SK-N-SH (cell line): ENCODE measurements at regions not wholly inside any gene's neighbourhood (a gene's known extent, or its start where the extent isn't known, plus 50 kb on each side); places are given as distances from the start of the nearest gene placed in this dataset.

ENCODE experiments used
- CTCF ChIA-PET: fragments of 300-600, 350-600 bp; formaldehyde crosslinking; extraction: SDS; loops from one replicate; lab custom pipeline; 2021; lab: Yijun Ruan, JAX
- POLR2A ChIA-PET: fragments of 350-600 bp; sonication (Branson Sonifier 250); formaldehyde crosslinking; extraction: SDS; loops from one replicate; lab custom pipeline; 2020; ENCODE audit warnings: antibody characterized with exemption, inconsistent platforms; lab: Yijun Ruan, JAX
- DNase-seq: peaks from one replicate; pipeline ENCODE4 v3.0.0; 2012
- H2AFZ ChIP-seq: fragments of 200-600 bp; sonication (generic); 2 replicates; pipeline ENCODE4 v1.8.1; 2016; ENCODE audit warnings: antibody characterized with exemption, mild to moderate bottlenecking, low read depth
- H3F3A ChIP-seq: fragments of 200-600 bp; sonication (generic); replicated peaks from 2 replicates; pipeline ENCODE3; 2016; ENCODE audit warnings: antibody characterized with exemption, mild to moderate bottlenecking; ENCODE audit not compliant: insufficient read depth
- H3K27ac ChIP-seq, 2 experiments: fragments of 200-500 bp in 1 of 2; fragments of 200-600 bp in 1 of 2; sonication (Bioruptor generic) in 1 of 2; sonication (generic), shearing (Covaris generic) in 1 of 2; 2 replicates each; pipeline versions ENCODE4 v1.5.1 to v1.6.1; 2014 to 2016; ENCODE audit warnings: low read depth in 2 of 2, inconsistent platforms in 1 of 2, low read length in 1 of 2, mild to moderate bottlenecking in 1 of 2, mixed read lengths in 1 of 2
- H3K27me3 ChIP-seq: fragments of 200-600 bp; sonication (generic), shearing (Covaris generic); 2 replicates; pipeline ENCODE4 v1.6.1; 2016; ENCODE audit warnings: mixed run types; ENCODE audit not compliant: insufficient read depth
- H3K36me3 ChIP-seq, 2 experiments: fragments of 200-500 bp in 1 of 2; fragments of 200-600 bp in 1 of 2; sonication (Bioruptor generic) in 1 of 2; sonication (generic) in 1 of 2; replicated peaks in 1 of 2; 2 replicates each; pipeline versions ENCODE3 to v1.5.1; 2014 to 2016; ENCODE audit warnings: low read length in 1 of 2, mild to moderate bottlenecking in 1 of 2; ENCODE audit not compliant: insufficient read depth in 2 of 2, control insufficient read depth in 1 of 2
- H3K4me1 ChIP-seq, 2 experiments: fragments of 200-500 bp in 1 of 2; fragments of 200-600 bp in 1 of 2; sonication (Bioruptor generic) in 1 of 2; sonication (generic), shearing (Covaris generic) in 1 of 2; 2 replicates each; pipeline versions ENCODE4 v1.5.1 to v1.6.1; 2014 to 2016; ENCODE audit warnings: low read depth in 1 of 2, low read length in 1 of 2, mixed run types in 1 of 2; ENCODE audit not compliant: insufficient read depth in 2 of 2, control insufficient read depth in 1 of 2
- H3K4me2 ChIP-seq: fragments of 200-600 bp; sonication (generic), shearing (Covaris generic); 2 replicates; pipeline ENCODE4 v1.6.1; 2017; ENCODE audit warnings: mixed run types
- H3K4me3 ChIP-seq, 2 experiments: fragments of 200-500 bp in 1 of 2; fragments of 200-600 bp in 1 of 2; sonication (Bioruptor generic) in 1 of 2; sonication (generic), shearing (Covaris generic) in 1 of 2; 2 replicates each; pipeline versions ENCODE4 v1.5.1 to v1.8.1; 2014 to 2016; ENCODE audit warnings: low read depth in 2 of 2, inconsistent platforms in 1 of 2, low read length in 1 of 2, mild to moderate bottlenecking in 1 of 2, mixed read lengths in 1 of 2, moderate library complexity in 1 of 2
- H3K79me2 ChIP-seq: fragments of 200-600 bp; sonication (generic); 2 replicates; pipeline ENCODE4 v1.8.1; 2017; ENCODE audit warnings: mild to moderate bottlenecking; ENCODE audit not compliant: insufficient read depth
- H3K9ac ChIP-seq: fragments of 200-600 bp; sonication (generic); 2 replicates; pipeline ENCODE4 v1.6.1; 2017; ENCODE audit warnings: mixed run types
- H3K9me2 ChIP-seq: fragments of 200-600 bp; sonication (generic); 2 replicates; pipeline ENCODE4 v1.6.1; 2017; ENCODE audit warnings: mixed run types
- H3K9me3 ChIP-seq: fragments of 200-600 bp; sonication (generic); 2 replicates; pipeline ENCODE4 v1.6.1; 2017; ENCODE audit warnings: mixed run types, mild to moderate bottlenecking, moderate library complexity
- H4K20me1 ChIP-seq: fragments of 200-600 bp; sonication (generic); 2 replicates; pipeline ENCODE4 v1.6.1; 2017; ENCODE audit warnings: mild to moderate bottlenecking, mixed run types; ENCODE audit not compliant: insufficient read depth
- ELF1 ChIP-seq: IDR thresholded peaks from 2 replicates; pipeline ENCODE4 v1.4.0; 2012
- EP300 ChIP-seq, 2 experiments: IDR thresholded peaks; 2 replicates each; pipeline versions ENCODE4 v1.4.0 to v1.6.1; 2012; ENCODE audit warnings: borderline replicate concordance in 1 of 2, low read depth in 1 of 2, low read length in 1 of 2
- EZH2phosphoT487 ChIP-seq: fragments of 200-600 bp; sonication (generic); IDR thresholded peaks from 2 replicates; pipeline ENCODE4 v1.6.1; 2017; ENCODE audit warnings: low read depth, mixed run types, mild to moderate bottlenecking, antibody characterized with exemption, moderate library complexity, borderline replicate concordance
- FOSL2 ChIP-seq: IDR thresholded peaks from 2 replicates; pipeline ENCODE4 v1.4.0; 2012; ENCODE audit warnings: low read depth, mild to moderate bottlenecking, moderate library complexity, borderline replicate concordance
- FOXJ3 ChIP-seq: sonication (generic); formaldehyde crosslinking; IDR thresholded peaks from 2 replicates; pipeline ENCODE4 v1.5.1; 2020; ENCODE audit warnings: mild to moderate bottlenecking, missing genetic modification reagents
- FOXM1 ChIP-seq: IDR thresholded peaks from 2 replicates; pipeline ENCODE4 v1.4.0; 2012; ENCODE audit warnings: low read depth, mild to moderate bottlenecking
- IRF3 ChIP-seq: fragments of 150-350 bp; IDR thresholded peaks from 2 replicates; pipeline ENCODE4 v1.6.1; 2016; ENCODE audit warnings: mild to moderate bottlenecking, low read depth, low read length
- MAX ChIP-seq: IDR thresholded peaks from 2 replicates; pipeline ENCODE4 v1.4.0; 2012; ENCODE audit warnings: low read depth
- MEF2A ChIP-seq: IDR thresholded peaks from 2 replicates; pipeline ENCODE4 v1.4.0; 2012; ENCODE audit warnings: low read depth, borderline replicate concordance
- POLR2AphosphoS5 ChIP-seq: IDR thresholded peaks from 2 replicates; pipeline ENCODE4 v1.6.1; 2012; ENCODE audit warnings: low read depth, low read length
- RCOR1 ChIP-seq: fragments of 150-350 bp; IDR thresholded peaks from 2 replicates; pipeline ENCODE4 v1.6.1; 2017; ENCODE audit warnings: antibody characterized with exemption, low read length
- RFX5 ChIP-seq: IDR thresholded peaks from 2 replicates; pipeline ENCODE4 v1.6.1; 2012; ENCODE audit warnings: mild to moderate bottlenecking, improper control_type of control experiment, low read length
- RXRA ChIP-seq: IDR thresholded peaks from 2 replicates; pipeline ENCODE4 v1.4.0; 2012; ENCODE audit warnings: low read depth, mild to moderate bottlenecking, borderline replicate concordance
- SIN3A ChIP-seq: IDR thresholded peaks from 2 replicates; pipeline ENCODE4 v1.6.1; 2012; ENCODE audit warnings: low read depth, mild to moderate bottlenecking, low read length, moderate library complexity, borderline replicate concordance
- SMC3 ChIP-seq: IDR thresholded peaks from 2 replicates; pipeline ENCODE4 v1.6.1; 2012; ENCODE audit warnings: low read depth, low read length, improper control_type of control experiment
- TAF1 ChIP-seq: IDR thresholded peaks from 2 replicates; pipeline ENCODE4 v1.6.1; 2012; ENCODE audit warnings: low read depth, mild to moderate bottlenecking, low read length, moderate library complexity, borderline replicate concordance
- USF1 ChIP-seq: IDR thresholded peaks from 2 replicates; pipeline ENCODE4 v1.4.0; 2012; ENCODE audit warnings: low read depth, borderline replicate concordance
- USF2 ChIP-seq: fragments of 150-350 bp; IDR thresholded peaks from 2 replicates; pipeline ENCODE4 v1.6.1; 2017; ENCODE audit warnings: antibody characterized with exemption, low read length, low read depth, borderline replicate concordance
- WGBS: methylation state at CpG from one replicate; pipeline ENCODE4 v1.1.6; 2017; ENCODE audit warnings: low lambda C conversion rate; 5-methylcytosine and 5-hydroxymethylcytosine counted together
- TF ChIP-seq, protein P1 (sequence below): IDR thresholded peaks from 2 replicates; pipeline ENCODE4 v1.4.0; 2012; ENCODE audit warnings: low read depth, borderline replicate concordance
- TF ChIP-seq, protein P2 (sequence below): fragments of 200-600 bp; sonication (generic); IDR thresholded peaks from 2 replicates; pipeline ENCODE4 v1.6.1; 2017; ENCODE audit warnings: antibody characterized with exemption, mild to moderate bottlenecking, moderate library complexity

- H3K4me1 ChIP-seq, result peaks cover 0 to 26% of the 10 kb centered on the region in 2 experiments; a peak in 2 of 4 replicates
- ChIA-PET CTCF (interaction anchor here (1.4 kb wide), 1 partner anchor 35 kb away, joined by 5 read pairs; no protein-coding TSS in a partner anchor), POLR2A (no interaction called here)
- no peaks in the 10 kb centered on the region for H3K27me3 ChIP-seq
- no peak overlapping the region for H3K4me3 ChIP-seq
- H3K9ac ChIP-seq, result no peak overlapping the region
- no peak for DNase-seq
- no peaks in the 10 kb centered on the region for H3K9me3 ChIP-seq
- H2AFZ ChIP-seq, result no peak overlapping the region
- no peaks in the 10 kb centered on the region for H3K9me2 ChIP-seq
- H3K79me2 ChIP-seq, result no peaks in the 10 kb centered on the region
- no peak overlapping the region for H3K27ac ChIP-seq
- WGBS, result 88% methylated on average over 5 of the region's 19 CpGs
- no peaks in the 10 kb centered on the region for H4K20me1 ChIP-seq
- H3F3A ChIP-seq, result no peaks in the 10 kb centered on the region
- H3K36me3 ChIP-seq, result no peaks in the 10 kb centered on the region
- no peak overlapping the region for H3K4me2 ChIP-seq
- TF ChIP-seq SMC3 (no peak), POLR2AphosphoS5 (no peak), FOSL2 (no peak), RXRA (no peak), SIN3A (no peak), ELF1 (no peak), EZH2phosphoT487 (no peak), RCOR1 (no peak), EP300 (IDR thresholded peaks at IDR 0.05; ENCODE audit: borderline replicate concordance in 1 of 2, low read depth in 1 of 2, low read length in 1 of 2) (no peak), FOXJ3 (CRISPR knock-in tag) (no peak), USF2 (no peak), TAF1 (no peak), USF1 (no peak), RFX5 (no peak), IRF3 (no peak), MAX (no peak), FOXM1 (no peak), MEF2A (no peak)
- TF ChIP-seq, protein P1, sequence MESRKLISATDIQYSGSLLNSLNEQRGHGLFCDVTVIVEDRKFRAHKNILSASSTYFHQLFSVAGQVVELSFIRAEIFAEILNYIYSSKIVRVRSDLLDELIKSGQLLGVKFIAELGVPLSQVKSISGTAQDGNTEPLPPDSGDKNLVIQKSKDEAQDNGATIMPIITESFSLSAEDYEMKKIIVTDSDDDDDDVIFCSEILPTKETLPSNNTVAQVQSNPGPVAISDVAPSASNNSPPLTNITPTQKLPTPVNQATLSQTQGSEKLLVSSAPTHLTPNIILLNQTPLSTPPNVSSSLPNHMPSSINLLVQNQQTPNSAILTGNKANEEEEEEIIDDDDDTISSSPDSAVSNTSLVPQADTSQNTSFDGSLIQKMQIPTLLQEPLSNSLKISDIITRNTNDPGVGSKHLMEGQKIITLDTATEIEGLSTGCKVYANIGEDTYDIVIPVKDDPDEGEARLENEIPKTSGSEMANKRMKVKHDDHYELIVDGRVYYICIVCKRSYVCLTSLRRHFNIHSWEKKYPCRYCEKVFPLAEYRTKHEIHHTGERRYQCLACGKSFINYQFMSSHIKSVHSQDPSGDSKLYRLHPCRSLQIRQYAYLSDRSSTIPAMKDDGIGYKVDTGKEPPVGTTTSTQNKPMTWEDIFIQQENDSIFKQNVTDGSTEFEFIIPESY, result no peak
- TF ChIP-seq, protein P2, sequence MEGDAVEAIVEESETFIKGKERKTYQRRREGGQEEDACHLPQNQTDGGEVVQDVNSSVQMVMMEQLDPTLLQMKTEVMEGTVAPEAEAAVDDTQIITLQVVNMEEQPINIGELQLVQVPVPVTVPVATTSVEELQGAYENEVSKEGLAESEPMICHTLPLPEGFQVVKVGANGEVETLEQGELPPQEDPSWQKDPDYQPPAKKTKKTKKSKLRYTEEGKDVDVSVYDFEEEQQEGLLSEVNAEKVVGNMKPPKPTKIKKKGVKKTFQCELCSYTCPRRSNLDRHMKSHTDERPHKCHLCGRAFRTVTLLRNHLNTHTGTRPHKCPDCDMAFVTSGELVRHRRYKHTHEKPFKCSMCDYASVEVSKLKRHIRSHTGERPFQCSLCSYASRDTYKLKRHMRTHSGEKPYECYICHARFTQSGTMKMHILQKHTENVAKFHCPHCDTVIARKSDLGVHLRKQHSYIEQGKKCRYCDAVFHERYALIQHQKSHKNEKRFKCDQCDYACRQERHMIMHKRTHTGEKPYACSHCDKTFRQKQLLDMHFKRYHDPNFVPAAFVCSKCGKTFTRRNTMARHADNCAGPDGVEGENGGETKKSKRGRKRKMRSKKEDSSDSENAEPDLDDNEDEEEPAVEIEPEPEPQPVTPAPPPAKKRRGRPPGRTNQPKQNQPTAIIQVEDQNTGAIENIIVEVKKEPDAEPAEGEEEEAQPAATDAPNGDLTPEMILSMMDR, result no peak
Observed at GRCh38 chr16:88322500-88322970, 60.2 kb upstream of the ZNF469 start.
